Esophagus muscularis mucosa (tissue), 4 donors: ENCODE measurements at regions not wholly inside any gene's neighbourhood (a gene's known extent, or its start where the extent isn't known, plus 50 kb on each side); places are given as distances from the start of the nearest gene placed in this dataset.

Experiments used
- DNase-seq: peaks from one replicate; pipeline ENCODE4 v3.0.0-alpha.2; 2017; ENCODE audit errors: extremely low spot score
- H3K27ac ChIP-seq, 4 donors: fragments of 200-600 bp; sonication (generic); replicated peaks in 1 of 4; 1 replicate in 3 of 4; 2 replicates in 1 of 4; pipeline ENCODE4 v1.5.1; 2016 to 2019; ENCODE audit warnings: mild to moderate bottlenecking in 1 of 4
- H3K27me3 ChIP-seq, 4 donors: fragments of 200-600 bp; sonication (generic); one replicate each; pipeline versions ENCODE4 v1.5.1 to v1.6.0; 2016 to 2019
- H3K36me3 ChIP-seq, 4 donors: fragments of 200-600 bp; sonication (generic); one replicate each; pipeline ENCODE4 v1.5.1; 2016 to 2019
- H3K4me1 ChIP-seq, 4 donors: fragments of 200-600 bp; sonication (generic); one replicate each; pipeline ENCODE4 v1.5.1; 2016 to 2019
- H3K4me3 ChIP-seq, 4 donors: fragments of 200-600 bp; sonication (generic); 1 replicate in 2 of 4; 2 replicates in 2 of 4; pipeline ENCODE4 v1.5.1; 2016 to 2019; ENCODE audit warnings: mild to moderate bottlenecking in 4 of 4, moderate library complexity in 1 of 4
- H3K9me3 ChIP-seq, 4 donors: fragments of 200-600 bp; sonication (generic); 1 replicate in 3 of 4; 2 replicates in 1 of 4; pipeline ENCODE4 v1.5.1; 2016 to 2019
- CTCF ChIP-seq, 3 experiments: fragments of 200-600 bp in 2 of 3; fragments of 450-650 bp in 1 of 3; sonication (generic) in 2 of 3; IDR thresholded peaks; one replicate each; pipeline ENCODE4 v1.5.1; 2017 to 2019; ENCODE audit warnings: antibody characterized with exemption in 3 of 3, mild to moderate bottlenecking in 2 of 3, moderate library complexity in 1 of 3
- EP300 ChIP-seq: sonication (generic); formaldehyde crosslinking; IDR thresholded peaks from one replicate; pipeline ENCODE4 v1.6.1; 2017; ENCODE audit warnings: antibody characterized with exemption
- POLR2A ChIP-seq: fragments of 450-650 bp; IDR thresholded peaks from one replicate; pipeline ENCODE4 v1.6.1; 2017; ENCODE audit warnings: antibody characterized with exemption, moderate library complexity, mild to moderate bottlenecking, low read depth
- POLR2AphosphoS5 ChIP-seq, 2 donors: sonication (generic); formaldehyde crosslinking; IDR thresholded peaks; one replicate each; pipeline ENCODE4 v1.6.1; 2017; ENCODE audit warnings: antibody characterized with exemption in 2 of 2
- WGBS: methylation state at CpG from one replicate; pipeline ENCODE4 v1.1.5; 2018; 5-methylcytosine and 5-hydroxymethylcytosine counted together
- intact Hi-C: fragments of 100-400 bp; cut with DNase I; formaldehyde crosslinking; loops from one replicate; pipeline ENCODE4 v1.15.1; 2023

- DNase-seq = no peak
- Histone ChIP-seq H3K27me3 (no peaks in the 10 kb centered on the region), H3K27ac (no peak overlapping the region), H3K9me3 (no peaks in the 10 kb centered on the region), H3K4me1 (no peaks in the 10 kb centered on the region), H3K36me3 (no peaks in the 10 kb centered on the region), H3K4me3 (no peak overlapping the region)
- TF ChIP-seq POLR2A (no peak), CTCF (IDR thresholded peaks at IDR 0.05) (no peak), EP300 (no peak), POLR2AphosphoS5 (IDR thresholded peaks at IDR 0.05) (no peak)
- WGBS = 82% methylated on average over 4 of the region's 4 CpGs
- intact Hi-C loops = no loop called here
Observed at GRCh38 chr5:85849411-85849810, 768.3 kb upstream of the COX7C start.

GRCh38 chr5:85865296-85865695 is 752.4 kb upstream of the COX7C start:
- Histone ChIP-seq H3K27ac (no peak overlapping the region), H3K27me3 (no peaks in the 10 kb centered on the region), H3K36me3 (no peaks in the 10 kb centered on the region), H3K4me3 (no peak overlapping the region), H3K4me1 (no peaks in the 10 kb centered on the region), H3K9me3 (no peaks in the 10 kb centered on the region)
- TF ChIP-seq EP300 (no peak), POLR2A (no peak), POLR2AphosphoS5 (IDR thresholded peaks at IDR 0.05) (no peak), CTCF (IDR thresholded peaks at IDR 0.05) (no peak)
- no peak for DNase-seq
- WGBS = 89% methylated on average over 3 of the region's 3 CpGs
- intact Hi-C loops = no loop called here

GRCh38 chr5:85868070-85868469 is 749.7 kb upstream of the COX7C start:
- H3K9me3 ChIP-seq = no peaks in the 10 kb centered on the region
- intact Hi-C loops = no loop called here
- no peak overlapping the region for H3K4me3 ChIP-seq
- TF ChIP-seq POLR2AphosphoS5 (IDR thresholded peaks at IDR 0.05) = no peak
- no peak for TF ChIP-seq POLR2A
- no peak for TF ChIP-seq EP300
- no peak for TF ChIP-seq CTCF (IDR thresholded peaks at IDR 0.05)
- DNase-seq = no peak
- 87% methylated on average over 5 of the region's 5 CpGs for WGBS
- H3K27me3 ChIP-seq = no peaks in the 10 kb centered on the region
- H3K27ac ChIP-seq = no peak overlapping the region
- H3K4me1 ChIP-seq = no peaks in the 10 kb centered on the region
- H3K36me3 ChIP-seq = no peaks in the 10 kb centered on the region

- 70% methylated on average over 2 of the region's 2 CpGs for WGBS
- DNase-seq = no peak
- no peak overlapping the region for H3K27ac ChIP-seq
- H3K4me1 ChIP-seq = no peaks in the 10 kb centered on the region
- no peak overlapping the region for H3K4me3 ChIP-seq
- no peak for TF ChIP-seq CTCF (IDR thresholded peaks at IDR 0.05)
- no peak for TF ChIP-seq POLR2AphosphoS5 (IDR thresholded peaks at IDR 0.05)
- TF ChIP-seq POLR2A = no peak
- no peak for TF ChIP-seq EP300
- no peaks in the 10 kb centered on the region for H3K9me3 ChIP-seq
- intact Hi-C loops = no loop called here
- H3K27me3 ChIP-seq = no peaks in the 10 kb centered on the region
- H3K36me3 ChIP-seq = no peaks in the 10 kb centered on the region
Observed at GRCh38 chr5:85893996-85894395, 723.7 kb upstream of the COX7C start.

- WGBS = 39% methylated on average over 4 of the region's 4 CpGs
- Histone ChIP-seq H3K4me1 (no peaks in the 10 kb centered on the region), H3K27ac (no peak overlapping the region), H3K4me3 (no peak overlapping the region), H3K9me3 (no peaks in the 10 kb centered on the region), H3K36me3 (no peaks in the 10 kb centered on the region), H3K27me3 (no peaks in the 10 kb centered on the region)
- intact Hi-C loops = no loop called here
- TF ChIP-seq POLR2AphosphoS5 (IDR thresholded peaks at IDR 0.05) (no peak), POLR2A (no peak), EP300 (no peak), CTCF (IDR thresholded peaks at IDR 0.05) (no peak)
- no peak for DNase-seq
Observed at GRCh38 chr5:85896514-85896913, 721.2 kb upstream of the COX7C start.
